Adrenal gland (tissue), 5 donors: ENCODE measurements at regions not wholly inside any gene's neighbourhood (a gene's known extent, or its start where the extent isn't known, plus 50 kb on each side); places are given as distances from the start of the nearest gene placed in this dataset.

ENCODE experiments used
- POLR2A ChIP-seq, 2 donors: fragments of 450-650 bp; IDR thresholded peaks; one replicate each; pipeline ENCODE4 v1.6.1; 2017; ENCODE audit warnings: antibody characterized with exemption in 2 of 2, mild to moderate bottlenecking in 2 of 2, moderate library complexity in 1 of 2
- TF ChIP-seq, protein P1 (sequence below), 6 experiments: fragments of 450-650 bp in 4 of 6; fragments of 200-600 bp in 2 of 6; sonication (generic) in 1 of 6; IDR thresholded peaks; 1 replicate in 5 of 6; 2 replicates in 1 of 6; pipeline versions ENCODE4 v1.5.1 to v1.8.0; 2016 to 2021; ENCODE audit warnings: antibody characterized with exemption in 6 of 6, mild to moderate bottlenecking in 2 of 6, moderate library complexity in 1 of 6
- donor health status: DM: no; HTN: no; CAD: no.

DNA sequence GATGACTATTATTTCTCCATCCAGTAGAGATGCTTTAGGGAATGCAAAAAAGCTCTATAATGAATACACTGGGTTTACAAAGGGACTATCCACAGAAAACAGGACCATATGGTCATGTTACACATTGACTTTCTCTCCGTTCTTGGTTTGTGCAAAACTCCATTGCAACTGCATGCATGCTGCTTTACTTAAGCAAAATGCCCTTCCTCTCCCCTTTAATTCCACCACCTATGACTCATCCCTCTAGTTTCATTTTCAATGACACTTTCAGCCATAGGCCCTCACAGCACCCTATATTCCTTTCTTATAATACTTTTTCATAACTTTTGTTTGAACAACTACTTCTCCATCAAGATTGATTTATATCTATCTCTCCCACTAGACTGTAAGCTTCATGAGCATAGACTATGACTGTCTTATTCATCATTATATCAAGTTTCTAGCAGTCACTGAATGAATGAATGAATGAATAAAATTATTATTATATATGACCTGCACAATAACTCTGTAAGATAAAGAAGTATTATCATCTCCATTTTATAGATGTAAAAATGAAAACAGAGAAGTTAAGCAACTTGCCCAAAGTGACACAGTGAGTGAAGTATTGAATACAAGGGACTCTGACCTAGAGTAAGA, 248.9 kb downstream of the PLPP3 start:
- TF ChIP-seq, protein P1, sequence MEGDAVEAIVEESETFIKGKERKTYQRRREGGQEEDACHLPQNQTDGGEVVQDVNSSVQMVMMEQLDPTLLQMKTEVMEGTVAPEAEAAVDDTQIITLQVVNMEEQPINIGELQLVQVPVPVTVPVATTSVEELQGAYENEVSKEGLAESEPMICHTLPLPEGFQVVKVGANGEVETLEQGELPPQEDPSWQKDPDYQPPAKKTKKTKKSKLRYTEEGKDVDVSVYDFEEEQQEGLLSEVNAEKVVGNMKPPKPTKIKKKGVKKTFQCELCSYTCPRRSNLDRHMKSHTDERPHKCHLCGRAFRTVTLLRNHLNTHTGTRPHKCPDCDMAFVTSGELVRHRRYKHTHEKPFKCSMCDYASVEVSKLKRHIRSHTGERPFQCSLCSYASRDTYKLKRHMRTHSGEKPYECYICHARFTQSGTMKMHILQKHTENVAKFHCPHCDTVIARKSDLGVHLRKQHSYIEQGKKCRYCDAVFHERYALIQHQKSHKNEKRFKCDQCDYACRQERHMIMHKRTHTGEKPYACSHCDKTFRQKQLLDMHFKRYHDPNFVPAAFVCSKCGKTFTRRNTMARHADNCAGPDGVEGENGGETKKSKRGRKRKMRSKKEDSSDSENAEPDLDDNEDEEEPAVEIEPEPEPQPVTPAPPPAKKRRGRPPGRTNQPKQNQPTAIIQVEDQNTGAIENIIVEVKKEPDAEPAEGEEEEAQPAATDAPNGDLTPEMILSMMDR (IDR thresholded peaks at IDR 0.05), result no peak
- no peak for TF ChIP-seq POLR2A (IDR thresholded peaks at IDR 0.05)
